GM18858 (cell line): ENCODE measurements at regions not wholly inside any gene's neighbourhood (a gene's known extent, or its start where the extent isn't known, plus 50 kb on each side); places are given as distances from the start of the nearest gene placed in this dataset.

Experiments
- ATAC-seq: cut with Tn5 transposase; IDR thresholded peaks from one replicate; pipeline ENCODE4 v1.9.1; 2021; ENCODE audit not compliant: unreplicated experiment

DNA sequence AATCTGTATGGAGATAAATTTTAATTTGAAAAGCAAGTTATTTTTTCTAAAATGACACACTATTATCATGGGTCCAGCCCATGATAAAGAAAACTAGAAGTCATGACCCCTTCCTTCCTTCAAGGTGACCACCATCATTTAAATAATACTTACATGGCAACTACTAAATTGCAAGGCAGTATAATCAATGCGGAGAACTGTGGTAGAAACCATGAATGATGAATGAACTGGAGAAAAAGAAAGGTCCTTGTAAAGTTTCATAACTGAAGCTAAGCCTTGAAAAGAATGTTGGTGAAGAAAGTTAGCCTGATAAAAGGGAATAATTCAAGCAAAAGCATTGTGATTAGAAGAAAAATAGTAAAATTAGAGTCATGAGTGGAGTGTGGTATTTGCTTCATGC, 222.9 kb upstream of the TBC1D5 start:
- ATAC-seq: no peak

GRCh38 chr3:17964108-17964507, 221.7 kb upstream of the TBC1D5 start:
- no peak for ATAC-seq

- ATAC-seq: no peak
These were observed 213.0 kb upstream of the TBC1D5 start for GRCh38 chr3:17955411-17955810.

- no peak for ATAC-seq
These were observed 212.4 kb upstream of the TBC1D5 start for GRCh38 chr3:17954801-17955200.

DNA sequence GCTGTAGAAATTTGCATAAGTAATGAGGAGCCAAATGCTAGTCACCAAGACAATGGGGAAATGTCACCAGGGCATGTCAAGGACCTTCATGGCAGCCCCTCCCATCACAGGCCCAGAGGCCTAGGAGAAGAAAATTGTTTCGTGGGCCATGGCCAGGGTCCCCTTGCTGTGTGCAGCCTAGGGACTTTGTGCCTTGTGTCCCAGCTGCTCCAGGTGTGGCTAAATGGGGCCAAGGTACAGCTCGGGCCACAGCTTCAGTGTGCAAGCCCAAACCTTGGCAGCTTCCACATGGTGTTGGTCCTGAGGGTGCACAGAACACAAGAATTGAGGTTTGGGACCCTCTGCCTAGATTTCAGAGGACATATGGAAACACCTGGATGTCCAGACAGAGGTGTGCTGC, 208.8 kb upstream of the TBC1D5 start:
- no peak for ATAC-seq

GRCh38 chr3:17949101-17949500, 206.7 kb upstream of the TBC1D5 start:
- ATAC-seq: no peak

DNA sequence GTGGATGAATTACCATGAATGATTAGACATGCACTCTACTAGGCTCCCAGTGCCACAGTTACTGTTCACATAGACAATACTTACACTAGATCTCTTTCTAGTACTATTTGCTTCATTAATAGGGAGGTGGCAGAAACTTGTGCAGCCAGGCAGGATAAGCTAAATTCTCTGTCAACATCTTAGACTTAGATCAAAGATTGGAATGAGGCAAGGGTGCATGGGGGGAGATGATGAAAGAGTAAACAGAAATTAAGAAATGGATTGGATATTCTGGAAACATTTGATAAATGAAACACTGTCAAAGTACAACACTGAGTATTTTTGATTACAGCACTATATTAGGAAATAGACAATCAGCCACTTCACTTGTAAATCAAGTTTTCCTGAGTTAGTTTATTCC, 205.4 kb upstream of the TBC1D5 start:
- ATAC-seq: no peak

GRCh38 chr3:17946619-17947018, 204.2 kb upstream of the TBC1D5 start:
- no peak for ATAC-seq

DNA sequence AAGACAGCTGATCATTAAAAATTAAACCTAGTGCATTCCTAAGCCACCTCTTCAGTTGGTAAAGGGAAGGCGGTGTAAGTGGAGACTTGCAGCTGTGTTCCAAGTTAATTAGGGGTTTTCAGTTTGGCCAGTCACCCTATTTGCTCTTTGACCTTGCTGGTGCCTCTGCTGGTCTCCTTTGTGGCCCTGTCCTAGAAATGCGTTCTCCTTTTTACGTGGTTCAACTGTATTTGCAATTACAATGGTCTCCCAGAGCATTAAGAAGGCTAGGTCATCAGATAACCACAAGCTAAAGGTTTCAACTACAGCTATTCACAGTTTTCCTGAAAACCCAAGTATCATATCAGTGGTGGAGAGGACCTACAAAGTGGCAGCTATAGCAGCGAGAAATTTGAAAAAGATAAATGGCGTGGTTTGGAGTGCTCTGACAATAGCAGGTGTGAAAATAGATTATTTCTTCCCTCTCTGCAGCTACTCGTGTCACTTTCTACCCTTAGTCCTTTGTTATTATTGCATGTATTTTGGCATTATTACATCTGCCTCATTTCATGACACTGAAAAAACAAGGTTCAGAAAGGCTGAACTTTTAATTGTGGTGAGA, 203.5 kb upstream of the TBC1D5 start:
- no peak for ATAC-seq

GRCh38 chr3:17945018-17945798, 202.8 kb upstream of the TBC1D5 start:
- ATAC-seq: no peak

- ATAC-seq: no peak
These were observed 200.4 kb upstream of the TBC1D5 start for GRCh38 chr3:17942856-17943255.

DNA sequence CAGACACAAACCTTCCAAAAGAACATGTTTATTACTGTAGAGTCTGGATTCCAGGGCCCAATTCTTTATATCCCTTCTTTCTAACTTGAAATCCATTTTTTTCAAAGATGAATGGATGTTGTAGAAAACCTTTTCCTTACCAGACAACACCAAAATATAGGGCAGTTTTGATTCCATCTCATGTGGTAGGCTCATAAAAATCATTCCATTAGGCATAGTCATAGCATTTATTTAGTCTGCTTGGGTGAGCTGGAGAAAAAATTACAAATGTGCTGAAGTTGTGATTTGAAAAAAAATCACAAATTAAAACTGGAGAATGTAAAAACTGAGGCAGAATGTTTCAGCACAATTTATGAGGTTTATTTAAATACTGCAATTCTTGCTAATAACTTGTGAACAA, 199.3 kb upstream of the TBC1D5 start:
- no peak for ATAC-seq

DNA sequence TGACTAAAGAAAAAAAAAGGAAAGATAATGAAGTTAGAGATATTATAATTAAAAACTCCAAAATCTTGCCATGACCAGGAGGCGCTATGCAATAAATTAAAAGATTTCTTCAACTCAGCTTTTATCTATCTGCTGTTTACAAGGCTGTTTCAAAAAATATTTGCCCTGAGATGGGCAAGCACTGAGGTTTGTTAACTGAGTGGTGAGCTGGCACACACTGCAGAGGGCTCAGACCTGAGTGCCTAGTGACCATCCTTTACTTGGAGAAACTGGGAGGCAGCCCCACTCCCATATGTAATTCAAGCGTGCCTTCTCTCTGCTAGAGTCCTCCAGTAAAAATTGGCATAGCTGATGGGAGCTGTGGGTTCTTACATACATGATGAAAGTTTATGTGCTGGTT, 198.7 kb upstream of the TBC1D5 start:
- ATAC-seq: no peak

- no peak for ATAC-seq
These were observed 196.7 kb upstream of the TBC1D5 start for GRCh38 chr3:17939157-17939556.

GRCh38 chr3:17938313-17938712, 195.9 kb upstream of the TBC1D5 start:
- ATAC-seq: no peak

GRCh38 chr3:17936736-17937480, 194.5 kb upstream of the TBC1D5 start:
- no peak for ATAC-seq

DNA sequence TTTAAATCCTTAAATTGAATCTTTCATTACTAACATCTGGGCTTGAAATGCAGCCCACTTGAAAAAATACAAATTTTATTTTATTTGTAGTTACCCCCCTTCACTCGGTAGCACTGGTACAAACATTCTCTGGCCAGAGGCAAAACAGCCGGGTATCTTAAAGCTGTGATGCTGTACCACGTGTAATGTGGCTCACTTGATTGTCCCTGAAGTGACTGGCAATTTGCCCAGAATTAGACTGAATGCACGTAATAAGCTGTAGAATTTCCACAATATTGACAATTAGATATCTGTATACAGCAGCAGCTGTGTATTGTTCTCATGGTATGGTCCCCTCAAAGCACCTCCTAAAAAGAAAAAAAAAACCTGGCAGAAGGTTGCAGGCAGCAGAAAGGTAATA, 192.8 kb upstream of the TBC1D5 start:
- no peak for ATAC-seq

GRCh38 chr3:17932136-17932771, 189.8 kb upstream of the TBC1D5 start:
- ATAC-seq: no peak

DNA sequence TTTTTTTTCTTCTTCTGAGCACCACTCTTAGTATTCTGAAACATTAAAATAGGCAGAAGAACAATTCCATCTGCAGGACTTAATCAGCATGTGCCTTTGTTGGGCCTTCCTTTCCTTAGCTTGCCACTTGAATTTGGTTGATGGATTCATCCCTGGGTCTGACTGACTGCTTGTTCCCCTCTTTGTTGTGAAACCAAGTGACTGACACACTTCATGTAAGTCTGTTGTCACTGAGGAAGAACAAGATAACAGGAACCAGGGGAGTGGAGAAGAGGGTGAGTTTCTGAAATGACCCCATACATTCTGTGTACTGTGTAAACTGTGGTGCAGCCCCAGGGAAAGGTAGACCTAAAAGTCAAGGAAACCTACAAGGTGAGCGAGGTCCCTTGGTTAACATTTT, 188.7 kb upstream of the TBC1D5 start:
- no peak for ATAC-seq

- no peak for ATAC-seq
These were observed 186.2 kb upstream of the TBC1D5 start for GRCh38 chr3:17928502-17929145.

DNA sequence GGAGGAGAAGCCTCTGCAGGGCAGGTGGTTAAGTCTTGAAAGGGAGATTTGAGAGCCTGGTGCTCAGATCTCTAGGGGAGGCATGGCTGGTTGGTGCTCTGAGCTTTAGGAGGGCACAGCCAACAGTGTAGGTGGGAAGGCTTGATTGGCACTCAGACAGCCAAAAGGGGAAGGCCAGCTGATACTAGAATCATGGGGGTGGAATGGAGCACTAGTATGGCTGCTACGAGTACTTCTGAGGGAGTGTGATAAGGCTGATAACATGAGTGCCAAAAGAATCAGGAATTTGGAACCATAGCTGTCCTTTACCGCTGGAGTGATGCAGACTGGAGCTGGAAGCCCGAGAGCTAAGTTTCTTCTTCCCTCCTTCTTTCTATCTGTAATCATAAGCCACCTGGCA, 184.6 kb upstream of the TBC1D5 start:
- ATAC-seq: no peak
